ENCODE measurements at regions not wholly inside any gene's neighbourhood (a gene's known extent, or its start where the extent isn't known, plus 50 kb on each side); places are given as distances from the start of the nearest gene placed in this dataset.
"Not testable (repeated sequence)": the region's sequence is repeated elsewhere in the genome, so short reads cannot be mapped to it uniquely, and the experiment has no call there.

GRCh38 chr15:81789403-81789802, 256.4 kb downstream of the MEX3B start:
- in situ Hi-C loops (cut with MboI; ENCODE audit: low pct_unique_long_range_greater_than_20kb, low sequenced_read_pairs), result no loop called here
- no peak for DNase-seq

GRCh38 chr15:81786776-81787175, 259.0 kb downstream of the MEX3B start:
- in situ Hi-C loops (cut with MboI; ENCODE audit: low pct_unique_long_range_greater_than_20kb, low sequenced_read_pairs), result no loop called here

DNA sequence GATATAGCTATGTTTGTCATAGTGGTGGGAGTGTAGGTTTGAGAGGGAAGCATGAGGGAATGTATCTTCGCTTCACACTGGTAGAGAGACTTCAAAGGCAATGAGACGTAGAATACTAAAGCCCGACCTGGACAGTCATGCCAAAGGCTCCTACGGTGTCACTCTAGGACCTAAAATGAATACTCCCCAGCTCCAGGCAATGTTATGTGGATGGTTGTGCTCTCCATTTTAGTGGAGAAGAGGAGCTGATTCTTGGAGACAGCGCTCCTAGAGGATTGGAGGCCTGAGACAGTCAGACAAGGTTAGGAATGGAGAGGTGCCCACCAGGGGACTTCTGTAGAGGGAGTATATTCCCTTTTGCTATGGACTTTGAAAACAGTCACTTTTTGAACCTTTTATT, 260.1 kb downstream of the MEX3B start:
- in situ Hi-C loops (cut with MboI; ENCODE audit: low pct_unique_long_range_greater_than_20kb, low sequenced_read_pairs), result no loop called here

More at GRCh38 chr15:81786776-81787175, 259.0 kb downstream of the MEX3B start:
- DNase-seq, result no peak

GRCh38 chr15:81785181-81785580, 260.6 kb downstream of the MEX3B start:
- DNase-seq, result no peak
- in situ Hi-C loops (cut with MboI; ENCODE audit: low pct_unique_long_range_greater_than_20kb, low sequenced_read_pairs), result no loop called here

More for the DNA sequence above, 260.1 kb downstream of the MEX3B start:
- no peak for DNase-seq

DNA sequence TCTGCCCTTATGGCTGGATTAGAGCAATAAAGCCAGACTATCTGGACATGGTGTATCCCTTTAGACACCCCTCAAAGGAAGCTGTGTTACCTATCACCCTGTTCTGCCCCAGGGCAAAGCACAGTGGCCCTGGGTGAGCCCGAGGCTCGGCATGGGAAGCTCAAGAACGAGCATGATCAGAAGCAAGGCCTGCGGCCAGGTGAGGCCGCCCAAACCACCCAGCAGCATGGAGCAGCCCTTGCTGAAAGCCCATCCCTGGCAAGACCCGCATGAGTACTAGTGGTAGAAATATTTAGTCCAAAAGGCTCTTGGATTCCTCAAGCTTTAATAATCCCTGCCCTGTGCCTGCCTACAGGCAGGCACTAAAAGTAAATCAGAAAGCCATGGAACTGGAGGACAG, 261.1 kb downstream of the MEX3B start:
- in situ Hi-C loops (cut with MboI; ENCODE audit: low pct_unique_long_range_greater_than_20kb, low sequenced_read_pairs), result no loop called here
- DNase-seq, result no peak

DNA sequence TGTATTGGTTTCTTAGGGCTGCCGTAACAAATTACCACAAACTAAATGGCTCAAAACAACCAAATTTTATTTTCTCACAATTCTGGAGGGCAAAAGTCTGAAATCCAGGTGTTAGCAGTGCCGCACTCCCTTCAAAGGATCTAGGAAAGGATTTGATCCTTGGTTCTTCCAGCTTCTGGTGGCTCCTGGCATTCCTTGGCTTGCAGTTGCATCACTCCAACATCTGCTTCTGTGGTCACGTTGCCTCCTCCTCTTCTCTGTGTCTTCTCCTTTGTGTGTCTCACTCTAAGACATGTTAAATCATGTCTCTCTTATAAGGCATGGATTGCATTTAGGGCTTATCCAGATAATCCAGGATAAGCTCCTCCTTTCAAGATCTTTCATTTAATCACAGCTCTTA, 262.2 kb downstream of the MEX3B start:
- DNase-seq, result no peak
- in situ Hi-C loops (cut with MboI; ENCODE audit: low pct_unique_long_range_greater_than_20kb, low sequenced_read_pairs), result no loop called here

GRCh38 chr15:81783076-81783475, 262.7 kb downstream of the MEX3B start:
- no peak for DNase-seq
- in situ Hi-C loops (cut with MboI; ENCODE audit: low pct_unique_long_range_greater_than_20kb, low sequenced_read_pairs), result no loop called here

GRCh38 chr15:81781395-81781794, 264.4 kb downstream of the MEX3B start:
- peak; percentile 51 for DNase-seq
- in situ Hi-C loops (cut with MboI; ENCODE audit: low pct_unique_long_range_greater_than_20kb, low sequenced_read_pairs), result no loop called here

DNA sequence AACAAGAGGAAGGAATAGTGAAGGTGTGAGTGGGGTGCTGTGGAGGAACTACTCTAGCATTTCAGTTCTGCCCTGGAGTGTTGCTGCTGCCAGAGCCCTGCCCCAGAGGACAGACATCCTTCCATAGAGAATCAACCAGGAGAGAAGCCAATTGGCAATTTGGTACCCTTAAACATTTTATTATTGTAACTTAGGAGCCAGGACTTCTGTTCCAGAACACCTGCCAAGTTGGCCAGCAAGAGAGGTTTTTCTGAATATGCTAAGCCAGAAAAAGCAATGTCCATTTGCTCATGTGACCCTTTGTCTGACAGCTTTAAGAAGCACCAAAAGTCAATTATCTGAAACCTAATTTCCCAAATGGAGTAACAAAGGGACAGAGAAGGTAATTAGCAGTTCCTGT, 264.9 kb downstream of the MEX3B start:
- in situ Hi-C loops (cut with MboI; ENCODE audit: low pct_unique_long_range_greater_than_20kb, low sequenced_read_pairs), result no loop called here
- DNase-seq, result no peak

GRCh38 chr15:81779181-81779580, 266.6 kb downstream of the MEX3B start:
- DNase-seq, result no peak
- in situ Hi-C loops (cut with MboI; ENCODE audit: low pct_unique_long_range_greater_than_20kb, low sequenced_read_pairs), result no loop called here

- in situ Hi-C loops (cut with MboI; ENCODE audit: low pct_unique_long_range_greater_than_20kb, low sequenced_read_pairs), result no loop called here
- DNase-seq, result no peak
Measured at GRCh38 chr15:81777546-81777945, 268.3 kb downstream of the MEX3B start.

GRCh38 chr15:81776976-81777375, 268.8 kb downstream of the MEX3B start:
- in situ Hi-C loops (cut with MboI; ENCODE audit: low pct_unique_long_range_greater_than_20kb, low sequenced_read_pairs), result no loop called here
- DNase-seq, result no peak

- DNase-seq; in situ Hi-C loops (cut with MboI; ENCODE audit: low pct_unique_long_range_greater_than_20kb, low sequenced_read_pairs): not testable (repeated sequence)
Measured at GRCh38 chr15:81775779-81776178, 270.0 kb downstream of the MEX3B start.

DNA sequence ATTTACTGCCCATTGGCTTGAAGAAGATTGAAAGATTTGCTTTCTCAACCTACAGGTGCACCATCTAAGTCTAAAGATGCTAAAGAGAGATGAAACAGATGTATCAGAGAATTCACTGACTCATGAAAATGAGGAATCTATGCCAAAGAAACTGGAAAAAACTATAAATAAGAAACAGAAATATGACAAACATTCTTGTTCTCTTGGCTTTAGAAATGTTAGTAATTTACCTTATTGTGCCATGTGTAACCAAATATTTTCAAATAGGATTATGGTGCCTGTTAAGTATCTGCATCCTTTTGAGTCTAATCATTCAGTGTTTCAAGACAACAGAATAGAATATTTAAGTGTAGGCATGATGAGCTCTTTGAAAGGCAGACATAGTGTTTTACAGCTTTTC, 271.5 kb downstream of the MEX3B start:
- DNase-seq, result no peak
- in situ Hi-C loops (cut with MboI; ENCODE audit: low pct_unique_long_range_greater_than_20kb, low sequenced_read_pairs), result no loop called here

GRCh38 chr15:81768773-81769172, 277.0 kb downstream of the MEX3B start:
- no peak for DNase-seq
- in situ Hi-C loops (cut with MboI; ENCODE audit: low pct_unique_long_range_greater_than_20kb, low sequenced_read_pairs), result no loop called here

- DNase-seq, result no peak
- in situ Hi-C loops (cut with MboI; ENCODE audit: low pct_unique_long_range_greater_than_20kb, low sequenced_read_pairs), result no loop called here
Measured at GRCh38 chr15:81766829-81767475, 278.9 kb downstream of the MEX3B start.

GRCh38 chr15:81765816-81766215, 280.0 kb downstream of the MEX3B start:
- DNase-seq, result no peak
- in situ Hi-C loops (cut with MboI; ENCODE audit: low pct_unique_long_range_greater_than_20kb, low sequenced_read_pairs), result no loop called here

DNA sequence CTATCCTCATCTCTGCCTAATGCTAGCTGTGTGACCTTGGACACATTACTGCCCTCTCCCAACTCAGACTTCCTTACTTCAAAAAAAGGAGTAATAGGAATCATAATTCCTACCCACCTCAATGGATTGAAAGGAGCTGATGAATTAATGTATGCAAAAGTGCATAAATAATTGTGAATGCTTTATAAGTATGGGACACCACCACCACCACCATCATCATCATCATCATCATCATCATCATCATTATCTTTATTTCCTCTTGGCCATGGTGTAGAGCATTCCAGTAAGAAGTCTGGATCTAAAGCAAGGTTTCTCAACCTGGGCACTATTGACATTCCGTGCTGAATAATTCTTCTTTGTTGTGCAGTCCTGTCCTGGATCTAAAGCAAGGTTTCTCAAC, 282.5 kb downstream of the MEX3B start:
- DNase-seq, result no peak
- in situ Hi-C loops (cut with MboI; ENCODE audit: low pct_unique_long_range_greater_than_20kb, low sequenced_read_pairs), result no loop called here

GRCh38 chr15:81760686-81761085, 285.1 kb downstream of the MEX3B start:
- no peak for DNase-seq
- in situ Hi-C loops (cut with MboI; ENCODE audit: low pct_unique_long_range_greater_than_20kb, low sequenced_read_pairs), result no loop called here

DNA sequence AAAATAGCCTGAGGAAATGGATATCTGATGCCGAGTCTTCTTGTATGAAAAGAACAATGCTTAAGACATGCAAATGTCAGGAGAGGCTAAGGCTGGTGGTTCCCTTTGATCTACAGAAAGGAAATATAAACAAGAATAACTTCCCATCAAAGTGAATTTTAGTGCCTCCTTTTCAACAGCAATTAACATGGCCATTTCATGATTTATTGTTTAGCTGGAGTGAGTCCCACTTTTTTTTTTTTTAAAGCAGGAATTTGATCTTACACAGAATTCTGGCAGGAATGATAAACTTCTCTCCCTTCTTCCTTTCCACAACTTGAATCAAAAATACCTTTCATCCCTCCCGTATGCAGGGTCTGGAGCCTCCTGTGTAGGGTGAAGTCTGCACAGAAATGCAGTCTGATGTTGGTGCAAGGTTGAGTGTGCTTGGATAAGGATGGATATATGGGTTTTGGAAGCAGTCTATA, 287.0 kb downstream of the MEX3B start:
- in situ Hi-C loops (cut with MboI; ENCODE audit: low pct_unique_long_range_greater_than_20kb, low sequenced_read_pairs), result no loop called here
- no peak for DNase-seq

- in situ Hi-C loops (cut with MboI; ENCODE audit: low pct_unique_long_range_greater_than_20kb, low sequenced_read_pairs), result no loop called here
- DNase-seq, result no peak
Measured at GRCh38 chr15:81755626-81756025, 290.2 kb downstream of the MEX3B start.

All from KBM-7 (cell line).